ENCODE measurements at regions not wholly inside any gene's neighbourhood (a gene's known extent, or its start where the extent isn't known, plus 50 kb on each side); places are given as distances from the start of the nearest gene placed in this dataset.
"Not testable (repeated sequence)": the region's sequence is repeated elsewhere in the genome, so short reads cannot be mapped to it uniquely, and the experiment has no call there.

- ATAC-seq (ENCODE audit: low FRiP score): no peak
- TF ChIP-seq CTCF (IDR thresholded peaks at IDR 0.05): no peak
- DNase-seq (ENCODE audit: low spot score): no peak
Observed at GRCh38 chr9:19896161-19896560, 107.3 kb upstream of the SLC24A2 start.

GRCh38 chr9:19895578-19895977, 106.7 kb upstream of the SLC24A2 start:
- not testable (repeated sequence) for DNase-seq (ENCODE audit: low spot score); ATAC-seq (ENCODE audit: low FRiP score)

- ATAC-seq (ENCODE audit: low FRiP score): no peak
- DNase-seq (ENCODE audit: low spot score): no peak
- TF ChIP-seq CTCF (IDR thresholded peaks at IDR 0.05): no peak
Observed at GRCh38 chr9:19895006-19895405, 106.2 kb upstream of the SLC24A2 start.

- TF ChIP-seq CTCF (IDR thresholded peaks at IDR 0.05): no peak
- DNase-seq (ENCODE audit: low spot score): no peak
- ATAC-seq (ENCODE audit: low FRiP score): no peak
Observed at GRCh38 chr9:19885608-19886007, 96.8 kb upstream of the SLC24A2 start.

- no peak for ATAC-seq (ENCODE audit: low FRiP score)
- no peak for DNase-seq (ENCODE audit: low spot score)
- no peak for TF ChIP-seq CTCF (IDR thresholded peaks at IDR 0.05)
Observed at GRCh38 chr9:19879062-19879461, 90.2 kb upstream of the SLC24A2 start.

GRCh38 chr9:19876569-19877316, 87.9 kb upstream of the SLC24A2 start:
- DNase-seq (ENCODE audit: low spot score) (no peak), ATAC-seq (ENCODE audit: low FRiP score) (no peak)
- no peak for TF ChIP-seq CTCF (IDR thresholded peaks at IDR 0.05)

GRCh38 chr9:19875291-19875920, 86.6 kb upstream of the SLC24A2 start:
- DNase-seq (ENCODE audit: low spot score): no peak
- no peak for ATAC-seq (ENCODE audit: low FRiP score)
- no peak for TF ChIP-seq CTCF (IDR thresholded peaks at IDR 0.05)

GRCh38 chr9:19873188-19873587, 84.4 kb upstream of the SLC24A2 start:
- not testable (repeated sequence) for ATAC-seq (ENCODE audit: low FRiP score); DNase-seq (ENCODE audit: low spot score)
